GM21717 (cell line): ENCODE measurements at regions not wholly inside any gene's neighbourhood (a gene's known extent, or its start where the extent isn't known, plus 50 kb on each side); places are given as distances from the start of the nearest gene placed in this dataset.
"Not testable (repeated sequence)": the region's sequence is repeated elsewhere in the genome, so short reads cannot be mapped to it uniquely, and the experiment has no call there.

Experiments
- ATAC-seq: cut with Tn5 transposase; IDR thresholded peaks from one replicate; pipeline ENCODE4 v1.9.1; 2021; ENCODE audit warnings: mild to moderate bottlenecking, moderate library complexity; ENCODE audit not compliant: unreplicated experiment

- ATAC-seq = no peak
Measured at GRCh38 chr1:67482733-67483482, 52.7 kb upstream of the SERBP1 start.

- ATAC-seq = no peak
Measured at GRCh38 chr1:67484492-67484891, 54.3 kb upstream of the SERBP1 start.

GRCh38 chr1:67485046-67485811, 55.0 kb upstream of the SERBP1 start:
- no peak for ATAC-seq

GRCh38 chr1:67489643-67490042, 59.4 kb upstream of the SERBP1 start:
- no peak for ATAC-seq

GRCh38 chr1:67491280-67491679, 61.1 kb upstream of the SERBP1 start:
- ATAC-seq = no peak

- ATAC-seq = no peak
Measured at GRCh38 chr1:67493148-67493547, 62.9 kb upstream of the SERBP1 start.

GRCh38 chr1:67495327-67495726, 65.1 kb upstream of the SERBP1 start:
- no peak for ATAC-seq

GRCh38 chr1:67496329-67496728, 66.1 kb upstream of the SERBP1 start:
- no peak for ATAC-seq

- peak; percentile 98 for ATAC-seq
Measured at GRCh38 chr1:67500413-67500959, 70.3 kb upstream of the SERBP1 start.

- ATAC-seq = no peak
Measured at GRCh38 chr1:67503974-67504373, 73.8 kb upstream of the SERBP1 start.

GRCh38 chr1:67513392-67514294, 83.4 kb upstream of the SERBP1 start:
- not testable (repeated sequence) for ATAC-seq

- ATAC-seq = no peak
Measured at GRCh38 chr1:67514300-67514699, 84.1 kb upstream of the SERBP1 start.

- no peak for ATAC-seq
Measured at GRCh38 chr1:67514786-67515185, 84.6 kb upstream of the SERBP1 start.

- no peak for ATAC-seq
Measured at GRCh38 chr1:67515324-67516080, 85.3 kb upstream of the SERBP1 start.

- ATAC-seq = no peak
Measured at GRCh38 chr1:67517046-67517445, 86.8 kb upstream of the SERBP1 start.

GRCh38 chr1:67522001-67522441, 91.8 kb upstream of the SERBP1 start:
- no peak for ATAC-seq

- no peak for ATAC-seq
Measured at GRCh38 chr1:67522793-67523192, 92.6 kb upstream of the SERBP1 start.

- no peak for ATAC-seq
Measured at GRCh38 chr1:67524143-67525052, 94.2 kb upstream of the SERBP1 start.
